ENCODE measurements at regions not wholly inside any gene's neighbourhood (a gene's known extent, or its start where the extent isn't known, plus 50 kb on each side); places are given as distances from the start of the nearest gene placed in this dataset.

DNA sequence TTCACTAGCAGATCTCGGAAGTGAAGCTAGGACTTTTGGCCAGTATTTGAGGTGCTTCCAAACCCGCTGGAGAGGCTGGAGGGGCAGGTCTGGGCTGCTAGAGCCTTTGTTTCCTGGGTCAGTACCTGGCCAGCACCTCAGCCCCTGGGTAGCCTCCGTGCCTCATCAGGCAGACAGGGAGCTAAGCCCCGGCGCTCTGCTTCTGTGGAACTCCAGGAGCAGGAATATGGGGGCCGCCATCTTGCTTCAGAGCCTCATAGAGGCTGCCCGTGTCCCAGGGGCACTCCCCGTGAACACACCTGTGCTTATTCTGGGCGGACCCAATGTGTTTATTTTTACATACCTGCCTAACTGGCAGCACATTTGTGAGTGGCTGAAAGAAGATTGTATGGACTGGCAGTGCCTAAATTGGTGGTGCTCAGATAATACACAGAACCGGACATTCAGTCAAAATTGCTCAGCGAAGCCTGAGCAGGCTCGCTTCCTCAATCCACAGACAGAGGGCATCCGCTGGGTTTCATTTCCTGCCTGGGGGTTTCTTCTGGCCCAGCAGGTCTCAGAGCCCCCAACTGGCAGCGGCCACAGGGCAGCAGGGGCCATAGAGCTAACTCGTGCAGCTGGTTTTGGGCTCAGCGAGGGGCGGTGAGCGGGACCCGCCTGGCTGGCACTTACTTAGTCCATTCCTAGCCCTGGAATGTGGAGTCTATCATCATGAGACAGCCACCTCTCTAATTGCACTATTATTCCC lies 176.8 kb upstream of the ALKAL2 start:
- ChIA-PET POLR2A (no interaction called here), CTCF (no interaction called here)
- no peaks in the 10 kb centered on the region for H3K79me2 ChIP-seq (ENCODE audit: control insufficient read depth, insufficient read depth, low read length)
- H4K20me1 ChIP-seq (replicated peaks; ENCODE audit: control insufficient read depth, extremely low read depth, insufficient read depth, low read length): no peaks in the 10 kb centered on the region
- intact Hi-C loops (cut with micrococcal nuclease): no loop called here
- dilution Hi-C loops (cut with MboI; ENCODE audit: extremely low pct_ligation_motif_present, low sequenced_read_pairs): no loop called here
- no peaks in the 10 kb centered on the region for H3K36me3 ChIP-seq (ENCODE audit: control insufficient read depth in 2 of 2, extremely low read depth in 1 of 2, insufficient read depth in 2 of 2, low read length in 2 of 2)
- DNase-seq (ENCODE audit: low read depth, low spot score): no peak
- no peak overlapping the region for H3K4me2 ChIP-seq (ENCODE audit: insufficient read depth, low read length)
- H3K9me3 ChIP-seq (replicated peaks; ENCODE audit: control insufficient read depth, insufficient read depth, low read length): no peaks in the 10 kb centered on the region
- H3K27ac ChIP-seq (ENCODE audit: insufficient read depth, low read depth, low read length): no peak overlapping the region
- TF ChIP-seq, protein P1, sequence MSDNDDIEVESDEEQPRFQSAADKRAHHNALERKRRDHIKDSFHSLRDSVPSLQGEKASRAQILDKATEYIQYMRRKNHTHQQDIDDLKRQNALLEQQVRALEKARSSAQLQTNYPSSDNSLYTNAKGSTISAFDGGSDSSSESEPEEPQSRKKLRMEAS (IDR thresholded peaks at IDR 0.05; ENCODE audit: insufficient read depth, insufficient read length): no peak
- TF ChIP-seq POLR2AphosphoS5 (IDR thresholded peaks at IDR 0.05; ENCODE audit: insufficient read depth, low read depth, low read length) (no peak), FOS (IDR thresholded peaks at IDR 0.05; ENCODE audit: borderline replicate concordance, insufficient read depth, low read length) (no peak), JUN (IDR thresholded peaks at IDR 0.05; ENCODE audit: borderline replicate concordance, insufficient read depth, insufficient read length, low read depth) (no peak), GATA2 (IDR thresholded peaks at IDR 0.05; ENCODE audit: insufficient read depth, insufficient read length, low read depth, low read length) (no peak), EZH2 (IDR thresholded peaks at IDR 0.05; ENCODE audit: borderline replicate concordance, low read depth, low read length, severe bottlenecking) (no peak), MYC (IDR thresholded peaks at IDR 0.05; ENCODE audit: low read depth, low read length) (no peak), POLR2A (IDR thresholded peaks at IDR 0.05; ENCODE audit: low read depth, low read length) (no peak)
- TF ChIP-seq, protein P2, sequence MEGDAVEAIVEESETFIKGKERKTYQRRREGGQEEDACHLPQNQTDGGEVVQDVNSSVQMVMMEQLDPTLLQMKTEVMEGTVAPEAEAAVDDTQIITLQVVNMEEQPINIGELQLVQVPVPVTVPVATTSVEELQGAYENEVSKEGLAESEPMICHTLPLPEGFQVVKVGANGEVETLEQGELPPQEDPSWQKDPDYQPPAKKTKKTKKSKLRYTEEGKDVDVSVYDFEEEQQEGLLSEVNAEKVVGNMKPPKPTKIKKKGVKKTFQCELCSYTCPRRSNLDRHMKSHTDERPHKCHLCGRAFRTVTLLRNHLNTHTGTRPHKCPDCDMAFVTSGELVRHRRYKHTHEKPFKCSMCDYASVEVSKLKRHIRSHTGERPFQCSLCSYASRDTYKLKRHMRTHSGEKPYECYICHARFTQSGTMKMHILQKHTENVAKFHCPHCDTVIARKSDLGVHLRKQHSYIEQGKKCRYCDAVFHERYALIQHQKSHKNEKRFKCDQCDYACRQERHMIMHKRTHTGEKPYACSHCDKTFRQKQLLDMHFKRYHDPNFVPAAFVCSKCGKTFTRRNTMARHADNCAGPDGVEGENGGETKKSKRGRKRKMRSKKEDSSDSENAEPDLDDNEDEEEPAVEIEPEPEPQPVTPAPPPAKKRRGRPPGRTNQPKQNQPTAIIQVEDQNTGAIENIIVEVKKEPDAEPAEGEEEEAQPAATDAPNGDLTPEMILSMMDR (IDR thresholded peaks at IDR 0.05; ENCODE audit: extremely low read depth in 1 of 2, insufficient read depth in 1 of 2, low read depth in 1 of 2, low read length in 2 of 2): no peak
- no peaks in the 10 kb centered on the region for H3K9me1 ChIP-seq (replicated peaks; ENCODE audit: control insufficient read depth, extremely low read depth, insufficient read depth, low read length)
- H3K27me3 ChIP-seq (ENCODE audit: control insufficient read depth in 2 of 2, insufficient read depth in 2 of 2, low read length in 2 of 2): no peaks in the 10 kb centered on the region
- H3K9ac ChIP-seq (replicated peaks; ENCODE audit: extremely low read depth, insufficient read depth, low read length): no peak overlapping the region
- no peak overlapping the region for H3K4me3 ChIP-seq (replicated peaks in 1 of 3; ENCODE audit: insufficient read depth in 1 of 3, low read depth in 1 of 3, low read length in 3 of 3)
- BruUV-seq (replicated peaks): no TSS peak
- H3K4me1 ChIP-seq (ENCODE audit: control insufficient read depth, extremely low read depth, insufficient read depth, low read length): no peaks in the 10 kb centered on the region
- H2AFZ ChIP-seq (ENCODE audit: low read depth, low read length): no peak overlapping the region
- FAIRE-seq: no peak

All from endothelial cell of umbilical vein (primary cell).